ENCODE measurements at regions not wholly inside any gene's neighbourhood (a gene's known extent, or its start where the extent isn't known, plus 50 kb on each side); places are given as distances from the start of the nearest gene placed in this dataset.
"Not testable (repeated sequence)": the region's sequence is repeated elsewhere in the genome, so short reads cannot be mapped to it uniquely, and the experiment has no call there.

- DNase-seq (ENCODE audit: low read depth in 4 of 4, low spot score in 3 of 4) = no peak
These were observed 121.5 kb upstream of the HCRTR2 start for GRCh38 chr6:55052846-55053245.

GRCh38 chr6:55058682-55059081 lies 115.6 kb upstream of the HCRTR2 start:
- DNase-seq (ENCODE audit: low read depth in 4 of 4, low spot score in 3 of 4) = no peak

- DNase-seq (ENCODE audit: low read depth in 4 of 4, low spot score in 3 of 4) = no peak
These were observed 109.4 kb upstream of the HCRTR2 start for GRCh38 chr6:55064711-55065420.

GRCh38 chr6:55069132-55069781 lies 105.1 kb upstream of the HCRTR2 start:
- DNase-seq (ENCODE audit: low read depth in 4 of 4, low spot score in 3 of 4) = peak; percentile 12 to 33 (median 18)

GRCh38 chr6:55082021-55082420 lies 92.3 kb upstream of the HCRTR2 start:
- no peak for DNase-seq (ENCODE audit: low read depth in 4 of 4, low spot score in 3 of 4)

- DNase-seq (ENCODE audit: low read depth in 4 of 4, low spot score in 3 of 4) = not testable (repeated sequence)
These were observed 86.3 kb upstream of the HCRTR2 start for GRCh38 chr6:55088011-55088410.

GRCh38 chr6:55088902-55089301 lies 85.4 kb upstream of the HCRTR2 start:
- DNase-seq (ENCODE audit: low read depth in 4 of 4, low spot score in 3 of 4) = no peak

- no peak for DNase-seq (ENCODE audit: low read depth in 4 of 4, low spot score in 3 of 4)
These were observed 85.0 kb upstream of the HCRTR2 start for GRCh38 chr6:55089325-55089724.

- DNase-seq (ENCODE audit: low read depth in 4 of 4, low spot score in 3 of 4) = no peak
These were observed 73.6 kb upstream of the HCRTR2 start for GRCh38 chr6:55100686-55101085.

GRCh38 chr6:55101157-55101556 lies 73.2 kb upstream of the HCRTR2 start:
- DNase-seq (ENCODE audit: low read depth in 4 of 4, low spot score in 3 of 4) = no peak

- peak in 2 of 4 donors; percentile 7 to 8 for DNase-seq (ENCODE audit: low read depth in 4 of 4, low spot score in 3 of 4)
These were observed 65.9 kb upstream of the HCRTR2 start for GRCh38 chr6:55108134-55109130.

- no peak for DNase-seq (ENCODE audit: low read depth in 4 of 4, low spot score in 3 of 4)
These were observed 57.0 kb upstream of the HCRTR2 start for GRCh38 chr6:55117267-55117666.

GRCh38 chr6:55124241-55124640 lies 50.1 kb upstream of the HCRTR2 start:
- not testable (repeated sequence) for DNase-seq (ENCODE audit: low read depth in 4 of 4, low spot score in 3 of 4)
